DMS53 treated with DMSO at 0.1 percent for 48 hours (cell line): ENCODE measurements at regions not wholly inside any gene's neighbourhood (a gene's known extent, or its start where the extent isn't known, plus 50 kb on each side); places are given as distances from the start of the nearest gene placed in this dataset.

ENCODE experiments used
- DNase-seq: peaks from one replicate; lab custom pipeline; 2025; ENCODE audit not compliant: unreplicated experiment; lab: John Stamatoyannopoulos, UW

- no peak for DNase-seq
Measured at GRCh38 chr2:104904889-104905288, 51.0 kb downstream of the POU3F3 start.

- DNase-seq = no peak
Measured at GRCh38 chr2:104909317-104909716, 55.4 kb downstream of the POU3F3 start.

- no peak for DNase-seq
Measured at GRCh38 chr2:104914509-104914908, 60.6 kb downstream of the POU3F3 start.

GRCh38 chr2:104915107-104915793 lies 61.3 kb downstream of the POU3F3 start:
- DNase-seq = no peak

GRCh38 chr2:104919127-104919526 lies 65.2 kb downstream of the POU3F3 start:
- peak; percentile 53 for DNase-seq

GRCh38 chr2:104923665-104924064 lies 69.8 kb downstream of the POU3F3 start:
- DNase-seq = no peak

- no peak for DNase-seq
Measured at GRCh38 chr2:104929663-104930062, 75.7 kb downstream of the POU3F3 start.

- no peak for DNase-seq
Measured at GRCh38 chr2:104930732-104931131, 76.8 kb downstream of the POU3F3 start.

- DNase-seq = no peak
Measured at GRCh38 chr2:104932243-104932642, 78.3 kb downstream of the POU3F3 start.

GRCh38 chr2:104933151-104933917 lies 79.4 kb downstream of the POU3F3 start:
- DNase-seq = no peak

- no peak for DNase-seq
Measured at GRCh38 chr2:104936527-104936926, 82.6 kb downstream of the POU3F3 start.

- no peak for DNase-seq
Measured at GRCh38 chr2:104938231-104938941, 84.5 kb downstream of the POU3F3 start.

GRCh38 chr2:104939570-104940217 lies 85.8 kb downstream of the POU3F3 start:
- DNase-seq = peak; percentile 47

GRCh38 chr2:104944495-104944894 lies 90.6 kb downstream of the POU3F3 start:
- DNase-seq = peak; percentile 61

- DNase-seq = no peak
Measured at GRCh38 chr2:104945121-104945520, 91.2 kb downstream of the POU3F3 start.

GRCh38 chr2:104945866-104946265 lies 92.0 kb downstream of the POU3F3 start:
- DNase-seq = no peak

- peak; percentile 72 for DNase-seq
Measured at GRCh38 chr2:104947456-104947855, 90.4 kb upstream of the MRPS9 start.

- DNase-seq = no peak
Measured at GRCh38 chr2:104952976-104953375, 84.9 kb upstream of the MRPS9 start.

GRCh38 chr2:104965900-104966299 lies 72.0 kb upstream of the MRPS9 start:
- no peak for DNase-seq

- DNase-seq = peak; percentile 75
Measured at GRCh38 chr2:104969564-104969963, 68.3 kb upstream of the MRPS9 start.

GRCh38 chr2:104975371-104975770 lies 62.5 kb upstream of the MRPS9 start:
- DNase-seq = no peak
